Liver (tissue), 8 donors: ENCODE measurements at regions not wholly inside any gene's neighbourhood (a gene's known extent, or its start where the extent isn't known, plus 50 kb on each side); places are given as distances from the start of the nearest gene placed in this dataset.

Experiments used
- DNase-seq: peaks from one replicate; pipeline ENCODE4 v3.0.0-alpha.2; 2017; ENCODE audit warnings: low spot score
- H3K27ac ChIP-seq, 2 donors: one replicate each; pipeline ENCODE4 v1.7.0; 2013; ENCODE audit warnings: inconsistent platforms in 2 of 2, low read length in 2 of 2, control low read depth in 1 of 2, low read depth in 1 of 2, mild to moderate bottlenecking in 1 of 2
- H3K27me3 ChIP-seq, 4 donors: one replicate each; pipeline versions ENCODE4 v1.6.1 to v1.7.0; 2013; ENCODE audit warnings: low read length in 3 of 4, inconsistent platforms in 1 of 4, mild to moderate bottlenecking in 1 of 4, moderate library complexity in 1 of 4; ENCODE audit not compliant: control insufficient read depth in 4 of 4, insufficient read depth in 4 of 4
- H3K36me3 ChIP-seq, 4 donors: one replicate each; pipeline versions ENCODE4 v1.6.1 to v1.7.0; 2013; ENCODE audit warnings: low read length in 3 of 4, mild to moderate bottlenecking in 3 of 4, low read depth in 1 of 4, moderate library complexity in 1 of 4; ENCODE audit not compliant: control insufficient read depth in 4 of 4, insufficient read depth in 3 of 4
- H3K4me1 ChIP-seq, 4 donors: one replicate each; pipeline versions ENCODE4 v1.6.1 to v1.7.0; 2013; ENCODE audit warnings: low read length in 3 of 4, mild to moderate bottlenecking in 3 of 4, moderate library complexity in 1 of 4; ENCODE audit not compliant: control insufficient read depth in 4 of 4, insufficient read depth in 4 of 4
- H3K4me3 ChIP-seq, 3 donors: one replicate each; pipeline versions ENCODE4 v1.6.1 to v1.7.0; 2013; ENCODE audit warnings: low read length in 3 of 3, control low read depth in 1 of 3, low read depth in 1 of 3, mild to moderate bottlenecking in 1 of 3
- H3K9ac ChIP-seq, 2 donors: one replicate each; pipeline ENCODE4 v1.7.0; 2013; ENCODE audit warnings: low read length in 2 of 2, mild to moderate bottlenecking in 2 of 2, moderate library complexity in 2 of 2, control low read depth in 1 of 2, low read depth in 1 of 2
- H3K9me3 ChIP-seq, 4 donors: one replicate each; pipeline versions ENCODE4 v1.6.1 to v1.7.0; 2013; ENCODE audit warnings: low read length in 3 of 4; ENCODE audit not compliant: control insufficient read depth in 4 of 4
- EGR1 ChIP-seq, 2 donors: IDR thresholded peaks; 2 replicates each; pipeline ENCODE4 v1.6.1; 2016 to 2018; ENCODE audit warnings: antibody characterized with exemption in 2 of 2, low read depth in 2 of 2
- FOXA1 ChIP-seq: IDR thresholded peaks from 2 replicates; pipeline ENCODE4 v1.6.1; 2016; ENCODE audit warnings: antibody characterized with exemption
- FOXA2 ChIP-seq: IDR thresholded peaks from 2 replicates; pipeline ENCODE4 v1.6.1; 2016; ENCODE audit warnings: antibody characterized with exemption
- GABPA ChIP-seq, 2 donors: IDR thresholded peaks in 1 of 2; conservative IDR thresholded peaks in 1 of 2; 2 replicates each; pipeline ENCODE4 v1.6.1; 2016; ENCODE audit warnings: antibody characterized with exemption in 2 of 2, mild to moderate bottlenecking in 1 of 2, moderate library complexity in 1 of 2
- HNF4A ChIP-seq, 2 donors: conservative IDR thresholded peaks; 2 replicates each; pipeline ENCODE4 v1.6.1; 2016; ENCODE audit warnings: antibody characterized with exemption in 2 of 2, mild to moderate bottlenecking in 2 of 2
- HNF4G ChIP-seq: IDR thresholded peaks from 2 replicates; pipeline ENCODE4 v1.6.1; 2016; ENCODE audit warnings: antibody characterized with exemption
- JUND ChIP-seq, 2 donors: IDR thresholded peaks; 2 replicates each; pipeline ENCODE4 v1.6.1; 2016; ENCODE audit warnings: antibody characterized with exemption in 2 of 2
- NR2F2 ChIP-seq: IDR thresholded peaks from 2 replicates; pipeline ENCODE4 v1.6.1; 2016; ENCODE audit warnings: antibody characterized with exemption
- RAD21 ChIP-seq, 2 donors: IDR thresholded peaks; 2 replicates each; pipeline ENCODE4 v1.6.1; 2016; ENCODE audit warnings: antibody characterized with exemption in 2 of 2, mild to moderate bottlenecking in 2 of 2
- RXRA ChIP-seq, 2 donors: IDR thresholded peaks; 2 replicates each; pipeline ENCODE4 v1.6.1; 2017 to 2018; ENCODE audit warnings: antibody characterized with exemption in 2 of 2, mild to moderate bottlenecking in 1 of 2
- SP1 ChIP-seq: IDR thresholded peaks from 2 replicates; pipeline ENCODE4 v1.6.1; 2018; ENCODE audit warnings: antibody characterized with exemption, mild to moderate bottlenecking
- TAF1 ChIP-seq: conservative IDR thresholded peaks from 2 replicates; pipeline ENCODE4 v1.6.1; 2016; ENCODE audit warnings: antibody characterized with exemption, mild to moderate bottlenecking
- YY1 ChIP-seq: IDR thresholded peaks from 2 replicates; pipeline ENCODE4 v1.6.1; 2016; ENCODE audit warnings: antibody characterized with exemption, mild to moderate bottlenecking
- WGBS: extraction: QIAGEN DNeasy Blood & Tissue Kit; methylation state at CpG from one replicate; pipeline ENCODE4 v1.1.7; 2013; 5-methylcytosine and 5-hydroxymethylcytosine counted together
- TF ChIP-seq, protein P1 (sequence below): IDR thresholded peaks from 2 replicates; pipeline ENCODE4 v1.6.1; 2016; ENCODE audit warnings: antibody characterized with exemption
- TF ChIP-seq, protein P2 (sequence below): IDR thresholded peaks from 2 replicates; pipeline ENCODE4 v1.6.1; 2016; ENCODE audit warnings: antibody characterized with exemption, mild to moderate bottlenecking
- TF ChIP-seq, protein P3 (sequence below): fragments of 150-350 bp; IDR thresholded peaks from 2 replicates; pipeline ENCODE4 v1.5.1; 2017; ENCODE audit warnings: improper control_type of control experiment, low read depth, low read length; ENCODE audit not compliant: missing input control
- TF ChIP-seq, protein P4 (sequence below): IDR thresholded peaks from 2 replicates; pipeline ENCODE4 v1.6.1; 2016; ENCODE audit warnings: antibody characterized with exemption
- TF ChIP-seq, protein P5 (sequence below): IDR thresholded peaks from 2 replicates; pipeline ENCODE4 v1.6.1; 2016; ENCODE audit warnings: antibody characterized with exemption
- donor health status: healthy.
- donor health status: healthy.
- donor health status: healthy.
- donor health status: healthy.
- donor health status: healthy.

DNA sequence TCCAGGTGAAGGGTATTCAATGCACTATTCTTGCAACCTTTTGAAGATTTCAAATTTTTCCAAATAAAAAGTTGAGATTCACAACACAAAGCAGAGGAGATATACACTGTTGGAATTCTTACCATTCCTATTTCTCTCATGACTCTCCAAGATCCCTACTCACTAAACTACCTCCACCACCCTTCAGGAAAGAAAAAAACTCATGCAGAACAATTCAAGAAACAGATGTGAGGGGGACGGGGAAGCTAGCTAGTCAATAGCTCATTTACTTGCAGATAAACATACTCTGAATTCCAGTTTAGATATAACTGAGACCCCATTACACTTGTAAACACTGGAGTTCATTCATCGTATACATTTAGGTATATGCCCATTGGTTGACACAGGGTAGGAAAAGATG lies 90.0 kb upstream of the SERP2 start:
- no peak for TF ChIP-seq FOXA1
- no peak for TF ChIP-seq SP1
- TF ChIP-seq RXRA (IDR thresholded peaks at IDR 0.05) = no peak
- no peak for TF ChIP-seq HNF4G
- TF ChIP-seq, protein P1, sequence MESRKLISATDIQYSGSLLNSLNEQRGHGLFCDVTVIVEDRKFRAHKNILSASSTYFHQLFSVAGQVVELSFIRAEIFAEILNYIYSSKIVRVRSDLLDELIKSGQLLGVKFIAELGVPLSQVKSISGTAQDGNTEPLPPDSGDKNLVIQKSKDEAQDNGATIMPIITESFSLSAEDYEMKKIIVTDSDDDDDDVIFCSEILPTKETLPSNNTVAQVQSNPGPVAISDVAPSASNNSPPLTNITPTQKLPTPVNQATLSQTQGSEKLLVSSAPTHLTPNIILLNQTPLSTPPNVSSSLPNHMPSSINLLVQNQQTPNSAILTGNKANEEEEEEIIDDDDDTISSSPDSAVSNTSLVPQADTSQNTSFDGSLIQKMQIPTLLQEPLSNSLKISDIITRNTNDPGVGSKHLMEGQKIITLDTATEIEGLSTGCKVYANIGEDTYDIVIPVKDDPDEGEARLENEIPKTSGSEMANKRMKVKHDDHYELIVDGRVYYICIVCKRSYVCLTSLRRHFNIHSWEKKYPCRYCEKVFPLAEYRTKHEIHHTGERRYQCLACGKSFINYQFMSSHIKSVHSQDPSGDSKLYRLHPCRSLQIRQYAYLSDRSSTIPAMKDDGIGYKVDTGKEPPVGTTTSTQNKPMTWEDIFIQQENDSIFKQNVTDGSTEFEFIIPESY = no peak
- TF ChIP-seq, protein P2, sequence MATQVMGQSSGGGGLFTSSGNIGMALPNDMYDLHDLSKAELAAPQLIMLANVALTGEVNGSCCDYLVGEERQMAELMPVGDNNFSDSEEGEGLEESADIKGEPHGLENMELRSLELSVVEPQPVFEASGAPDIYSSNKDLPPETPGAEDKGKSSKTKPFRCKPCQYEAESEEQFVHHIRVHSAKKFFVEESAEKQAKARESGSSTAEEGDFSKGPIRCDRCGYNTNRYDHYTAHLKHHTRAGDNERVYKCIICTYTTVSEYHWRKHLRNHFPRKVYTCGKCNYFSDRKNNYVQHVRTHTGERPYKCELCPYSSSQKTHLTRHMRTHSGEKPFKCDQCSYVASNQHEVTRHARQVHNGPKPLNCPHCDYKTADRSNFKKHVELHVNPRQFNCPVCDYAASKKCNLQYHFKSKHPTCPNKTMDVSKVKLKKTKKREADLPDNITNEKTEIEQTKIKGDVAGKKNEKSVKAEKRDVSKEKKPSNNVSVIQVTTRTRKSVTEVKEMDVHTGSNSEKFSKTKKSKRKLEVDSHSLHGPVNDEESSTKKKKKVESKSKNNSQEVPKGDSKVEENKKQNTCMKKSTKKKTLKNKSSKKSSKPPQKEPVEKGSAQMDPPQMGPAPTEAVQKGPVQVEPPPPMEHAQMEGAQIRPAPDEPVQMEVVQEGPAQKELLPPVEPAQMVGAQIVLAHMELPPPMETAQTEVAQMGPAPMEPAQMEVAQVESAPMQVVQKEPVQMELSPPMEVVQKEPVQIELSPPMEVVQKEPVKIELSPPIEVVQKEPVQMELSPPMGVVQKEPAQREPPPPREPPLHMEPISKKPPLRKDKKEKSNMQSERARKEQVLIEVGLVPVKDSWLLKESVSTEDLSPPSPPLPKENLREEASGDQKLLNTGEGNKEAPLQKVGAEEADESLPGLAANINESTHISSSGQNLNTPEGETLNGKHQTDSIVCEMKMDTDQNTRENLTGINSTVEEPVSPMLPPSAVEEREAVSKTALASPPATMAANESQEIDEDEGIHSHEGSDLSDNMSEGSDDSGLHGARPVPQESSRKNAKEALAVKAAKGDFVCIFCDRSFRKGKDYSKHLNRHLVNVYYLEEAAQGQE = no peak
- no peak for TF ChIP-seq HNF4A (conservative IDR thresholded peaks at IDR 0.05)
- TF ChIP-seq, protein P3, sequence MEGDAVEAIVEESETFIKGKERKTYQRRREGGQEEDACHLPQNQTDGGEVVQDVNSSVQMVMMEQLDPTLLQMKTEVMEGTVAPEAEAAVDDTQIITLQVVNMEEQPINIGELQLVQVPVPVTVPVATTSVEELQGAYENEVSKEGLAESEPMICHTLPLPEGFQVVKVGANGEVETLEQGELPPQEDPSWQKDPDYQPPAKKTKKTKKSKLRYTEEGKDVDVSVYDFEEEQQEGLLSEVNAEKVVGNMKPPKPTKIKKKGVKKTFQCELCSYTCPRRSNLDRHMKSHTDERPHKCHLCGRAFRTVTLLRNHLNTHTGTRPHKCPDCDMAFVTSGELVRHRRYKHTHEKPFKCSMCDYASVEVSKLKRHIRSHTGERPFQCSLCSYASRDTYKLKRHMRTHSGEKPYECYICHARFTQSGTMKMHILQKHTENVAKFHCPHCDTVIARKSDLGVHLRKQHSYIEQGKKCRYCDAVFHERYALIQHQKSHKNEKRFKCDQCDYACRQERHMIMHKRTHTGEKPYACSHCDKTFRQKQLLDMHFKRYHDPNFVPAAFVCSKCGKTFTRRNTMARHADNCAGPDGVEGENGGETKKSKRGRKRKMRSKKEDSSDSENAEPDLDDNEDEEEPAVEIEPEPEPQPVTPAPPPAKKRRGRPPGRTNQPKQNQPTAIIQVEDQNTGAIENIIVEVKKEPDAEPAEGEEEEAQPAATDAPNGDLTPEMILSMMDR = no peak
- TF ChIP-seq, protein P4, sequence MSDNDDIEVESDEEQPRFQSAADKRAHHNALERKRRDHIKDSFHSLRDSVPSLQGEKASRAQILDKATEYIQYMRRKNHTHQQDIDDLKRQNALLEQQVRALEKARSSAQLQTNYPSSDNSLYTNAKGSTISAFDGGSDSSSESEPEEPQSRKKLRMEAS = no peak
- TF ChIP-seq GABPA (IDR thresholded peaks at IDR 0.05 in 1 of 2, conservative IDR thresholded peaks at IDR 0.05 in 1 of 2) = no peak
- no peak for TF ChIP-seq TAF1
- TF ChIP-seq, protein P5, sequence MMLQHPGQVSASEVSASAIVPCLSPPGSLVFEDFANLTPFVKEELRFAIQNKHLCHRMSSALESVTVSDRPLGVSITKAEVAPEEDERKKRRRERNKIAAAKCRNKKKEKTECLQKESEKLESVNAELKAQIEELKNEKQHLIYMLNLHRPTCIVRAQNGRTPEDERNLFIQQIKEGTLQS = no peak
- TF ChIP-seq FOXA2 = no peak
- TF ChIP-seq YY1 = no peak
- TF ChIP-seq EGR1 (IDR thresholded peaks at IDR 0.05; ENCODE audit: low read depth in 2 of 2) = no peak
- no peak for TF ChIP-seq JUND (IDR thresholded peaks at IDR 0.05)
- TF ChIP-seq RAD21 (IDR thresholded peaks at IDR 0.05) = no peak
- TF ChIP-seq NR2F2 = no peak
- 86% methylated on average over 2 of the region's 2 CpGs for WGBS
- Histone ChIP-seq H3K27me3 (no peaks in the 10 kb centered on the region), H3K27ac (no peak overlapping the region), H3K36me3 (no peaks in the 10 kb centered on the region), H3K9me3 (no peaks in the 10 kb centered on the region), H3K9ac (no peak overlapping the region), H3K4me1 (peaks cover 8 to 17% (median 13%) of the 10 kb centered on the region in 4 donors), H3K4me3 (no peak overlapping the region)
- DNase-seq = no peak
